MG63 (cell line): ENCODE measurements at regions not wholly inside any gene's neighbourhood (a gene's known extent, or its start where the extent isn't known, plus 50 kb on each side); places are given as distances from the start of the nearest gene placed in this dataset.

Experiments
- DNase-seq: peaks from one replicate; pipeline ENCODE4 v3.0.0-alpha.2; 2020
- H3K27me3 ChIP-seq: fragments of 250-450 bp; sonication (Bioruptor Pico); 2 replicates; pipeline ENCODE4 v1.5.1; 2020; ENCODE audit warnings: mild to moderate bottlenecking, moderate library complexity
- H3K36me3 ChIP-seq: fragments of 250-450 bp; sonication (Bioruptor Pico); 2 replicates; pipeline ENCODE4 v1.5.1; 2020; ENCODE audit warnings: mild to moderate bottlenecking, moderate library complexity
- H3K4me3 ChIP-seq: fragments of 250-450 bp; sonication (Bioruptor Pico); 2 replicates; pipeline ENCODE4 v1.5.1; 2020; ENCODE audit warnings: mild to moderate bottlenecking, moderate library complexity
- H3K9me3 ChIP-seq: fragments of 250-450 bp; sonication (Bioruptor Pico); 2 replicates; pipeline ENCODE4 v1.5.1; 2020; ENCODE audit warnings: mild to moderate bottlenecking, moderate library complexity

- Histone ChIP-seq H3K9me3 (no peaks in the 10 kb centered on the region), H3K4me3 (no peak overlapping the region), H3K27me3 (no peaks in the 10 kb centered on the region; the same call in 1 of the 2 replicates), H3K36me3 (no peaks in the 10 kb centered on the region)
- DNase-seq: peak; percentile 43
These were observed 101.9 kb downstream of the GAS2L3 start for GRCh38 chr12:100675432-100675831.

- H3K27me3 ChIP-seq: no peaks in the 10 kb centered on the region
- H3K4me3 ChIP-seq: no peak overlapping the region
- no peaks in the 10 kb centered on the region for H3K9me3 ChIP-seq
- H3K36me3 ChIP-seq: no peaks in the 10 kb centered on the region
- DNase-seq: no peak
These were observed 107.6 kb downstream of the GAS2L3 start for GRCh38 chr12:100681074-100681473.

GRCh38 chr12:100682178-100682577, 108.7 kb downstream of the GAS2L3 start:
- Histone ChIP-seq H3K4me3 (no peak overlapping the region), H3K36me3 (no peaks in the 10 kb centered on the region), H3K9me3 (no peaks in the 10 kb centered on the region), H3K27me3 (no peaks in the 10 kb centered on the region)
- DNase-seq: no peak

- H3K4me3 ChIP-seq: no peak overlapping the region
- no peak for DNase-seq
- H3K27me3 ChIP-seq: no peaks in the 10 kb centered on the region
- no peaks in the 10 kb centered on the region for H3K9me3 ChIP-seq
- H3K36me3 ChIP-seq: no peaks in the 10 kb centered on the region
These were observed 106.9 kb upstream of the ANO4 start for GRCh38 chr12:100687686-100688085.

- Histone ChIP-seq H3K9me3 (no peaks in the 10 kb centered on the region), H3K36me3 (no peaks in the 10 kb centered on the region), H3K4me3 (no peak overlapping the region), H3K27me3 (no peaks in the 10 kb centered on the region)
- DNase-seq: no peak
These were observed 106.1 kb upstream of the ANO4 start for GRCh38 chr12:100688451-100688864.

- no peak overlapping the region for H3K4me3 ChIP-seq
- H3K36me3 ChIP-seq: no peaks in the 10 kb centered on the region
- H3K27me3 ChIP-seq: no peaks in the 10 kb centered on the region
- no peaks in the 10 kb centered on the region for H3K9me3 ChIP-seq
- no peak for DNase-seq
These were observed 102.1 kb upstream of the ANO4 start for GRCh38 chr12:100692502-100692901.

GRCh38 chr12:100698518-100698917, 96.1 kb upstream of the ANO4 start:
- Histone ChIP-seq H3K36me3 (no peaks in the 10 kb centered on the region), H3K27me3 (no peaks in the 10 kb centered on the region), H3K4me3 (no peak overlapping the region), H3K9me3 (no peaks in the 10 kb centered on the region)
- no peak for DNase-seq

GRCh38 chr12:100699209-100699608, 95.4 kb upstream of the ANO4 start:
- Histone ChIP-seq H3K36me3 (no peaks in the 10 kb centered on the region), H3K9me3 (no peaks in the 10 kb centered on the region), H3K27me3 (no peaks in the 10 kb centered on the region), H3K4me3 (no peak overlapping the region)
- DNase-seq: no peak

- Histone ChIP-seq H3K9me3 (no peaks in the 10 kb centered on the region), H3K36me3 (no peaks in the 10 kb centered on the region), H3K27me3 (no peaks in the 10 kb centered on the region), H3K4me3 (no peak overlapping the region)
- no peak for DNase-seq
These were observed 91.2 kb upstream of the ANO4 start for GRCh38 chr12:100703337-100703736.

GRCh38 chr12:100703868-100704267, 90.7 kb upstream of the ANO4 start:
- DNase-seq: no peak
- no peaks in the 10 kb centered on the region for H3K9me3 ChIP-seq
- no peak overlapping the region for H3K4me3 ChIP-seq
- H3K27me3 ChIP-seq: no peaks in the 10 kb centered on the region
- H3K36me3 ChIP-seq: no peaks in the 10 kb centered on the region

- Histone ChIP-seq H3K27me3 (no peaks in the 10 kb centered on the region), H3K4me3 (no peak overlapping the region), H3K9me3 (no peaks in the 10 kb centered on the region), H3K36me3 (no peaks in the 10 kb centered on the region)
- peak; percentile 26 for DNase-seq
These were observed 88.5 kb upstream of the ANO4 start for GRCh38 chr12:100706033-100706432.

GRCh38 chr12:100708591-100708990, 86.0 kb upstream of the ANO4 start:
- H3K9me3 ChIP-seq: no peaks in the 10 kb centered on the region
- no peak overlapping the region for H3K4me3 ChIP-seq
- no peak for DNase-seq
- no peaks in the 10 kb centered on the region for H3K36me3 ChIP-seq
- no peaks in the 10 kb centered on the region for H3K27me3 ChIP-seq

- H3K4me3 ChIP-seq: peak overlapping the region; percentile 36
- H3K36me3 ChIP-seq: no peaks in the 10 kb centered on the region
- no peak for DNase-seq
- H3K27me3 ChIP-seq: peaks cover 11% of the 10 kb centered on the region
- H3K9me3 ChIP-seq: no peaks in the 10 kb centered on the region
These were observed 78.3 kb upstream of the ANO4 start for GRCh38 chr12:100715976-100716944.

- Histone ChIP-seq H3K4me3 (peak overlapping the region; percentile 36), H3K27me3 (peaks cover 11% of the 10 kb centered on the region), H3K36me3 (no peaks in the 10 kb centered on the region), H3K9me3 (no peaks in the 10 kb centered on the region)
- peak; percentile 28 for DNase-seq
These were observed 77.4 kb upstream of the ANO4 start for GRCh38 chr12:100716945-100717732.

GRCh38 chr12:100717733-100718067, 76.9 kb upstream of the ANO4 start:
- Histone ChIP-seq H3K36me3 (no peaks in the 10 kb centered on the region), H3K4me3 (peak overlapping the region; percentile 24), H3K27me3 (peaks cover 11% of the 10 kb centered on the region), H3K9me3 (no peaks in the 10 kb centered on the region)
- no peak for DNase-seq

- Histone ChIP-seq H3K36me3 (no peaks in the 10 kb centered on the region), H3K9me3 (no peaks in the 10 kb centered on the region), H3K4me3 (no peak overlapping the region), H3K27me3 (peaks cover 11% of the 10 kb centered on the region)
- DNase-seq: no peak
These were observed 76.4 kb upstream of the ANO4 start for GRCh38 chr12:100718187-100718586.

GRCh38 chr12:100720016-100720654, 74.4 kb upstream of the ANO4 start:
- Histone ChIP-seq H3K4me3 (no peak overlapping the region), H3K9me3 (no peaks in the 10 kb centered on the region), H3K27me3 (peaks cover 11% of the 10 kb centered on the region), H3K36me3 (no peaks in the 10 kb centered on the region)
- DNase-seq: no peak
